ENCODE measurements at regions not wholly inside any gene's neighbourhood (a gene's known extent, or its start where the extent isn't known, plus 50 kb on each side); places are given as distances from the start of the nearest gene placed in this dataset.

DNA sequence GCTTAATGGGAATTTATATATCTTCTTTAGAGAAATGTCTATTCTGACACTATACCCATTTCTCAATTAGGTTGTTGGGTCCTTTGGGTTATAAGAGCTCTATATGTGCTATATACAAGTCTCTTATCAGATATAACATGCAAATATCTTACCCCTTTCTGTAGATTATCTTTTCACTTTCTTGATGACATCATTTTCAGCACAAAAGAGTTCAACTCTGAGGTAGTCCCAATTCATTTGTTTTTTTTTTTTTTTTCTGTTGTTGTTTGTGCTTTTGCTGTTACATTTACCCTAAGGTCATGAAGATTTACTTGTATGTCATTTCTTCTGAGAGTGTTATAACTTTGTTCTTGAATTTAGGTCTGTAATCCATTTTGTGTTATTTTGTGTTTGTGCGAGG, 326.4 kb downstream of the CENPC start:
- no peak for TF ChIP-seq POLR2A (IDR thresholded peaks at IDR 0.05; ENCODE audit: low read depth, low read length)
- TF ChIP-seq EZH2 (IDR thresholded peaks at IDR 0.05; ENCODE audit: borderline replicate concordance, low read depth, low read length, severe bottlenecking): no peak
- TF ChIP-seq, protein P1, sequence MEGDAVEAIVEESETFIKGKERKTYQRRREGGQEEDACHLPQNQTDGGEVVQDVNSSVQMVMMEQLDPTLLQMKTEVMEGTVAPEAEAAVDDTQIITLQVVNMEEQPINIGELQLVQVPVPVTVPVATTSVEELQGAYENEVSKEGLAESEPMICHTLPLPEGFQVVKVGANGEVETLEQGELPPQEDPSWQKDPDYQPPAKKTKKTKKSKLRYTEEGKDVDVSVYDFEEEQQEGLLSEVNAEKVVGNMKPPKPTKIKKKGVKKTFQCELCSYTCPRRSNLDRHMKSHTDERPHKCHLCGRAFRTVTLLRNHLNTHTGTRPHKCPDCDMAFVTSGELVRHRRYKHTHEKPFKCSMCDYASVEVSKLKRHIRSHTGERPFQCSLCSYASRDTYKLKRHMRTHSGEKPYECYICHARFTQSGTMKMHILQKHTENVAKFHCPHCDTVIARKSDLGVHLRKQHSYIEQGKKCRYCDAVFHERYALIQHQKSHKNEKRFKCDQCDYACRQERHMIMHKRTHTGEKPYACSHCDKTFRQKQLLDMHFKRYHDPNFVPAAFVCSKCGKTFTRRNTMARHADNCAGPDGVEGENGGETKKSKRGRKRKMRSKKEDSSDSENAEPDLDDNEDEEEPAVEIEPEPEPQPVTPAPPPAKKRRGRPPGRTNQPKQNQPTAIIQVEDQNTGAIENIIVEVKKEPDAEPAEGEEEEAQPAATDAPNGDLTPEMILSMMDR (IDR thresholded peaks at IDR 0.05; ENCODE audit: extremely low read depth in 1 of 2, insufficient read depth in 1 of 2, low read depth in 1 of 2, low read length in 2 of 2): no peak
- no peak for TF ChIP-seq POLR2AphosphoS5 (IDR thresholded peaks at IDR 0.05; ENCODE audit: insufficient read depth, low read depth, low read length)
- TF ChIP-seq GATA2 (IDR thresholded peaks at IDR 0.05; ENCODE audit: insufficient read depth, insufficient read length, low read depth, low read length): no peak

Data from endothelial cell of umbilical vein (primary cell).